ENCODE measurements at regions not wholly inside any gene's neighbourhood (a gene's known extent, or its start where the extent isn't known, plus 50 kb on each side); places are given as distances from the start of the nearest gene placed in this dataset.

GRCh38 chr3:66098436-66098835 lies 59.7 kb upstream of the MAGI1 start:
- Histone ChIP-seq H3K4me3 (ENCODE audit: low read depth, low read length) (no peak overlapping the region), H3K79me2 (ENCODE audit: control insufficient read depth, insufficient read depth, low read length, unreplicated experiment) (no peaks in the 10 kb centered on the region), H3K4me1 (ENCODE audit: control insufficient read depth, insufficient read depth, low read length, unreplicated experiment) (peaks cover 29% of the 10 kb centered on the region), H2AFZ (ENCODE audit: low read length, unreplicated experiment) (peak overlapping the region; percentile 72), H3K27me3 (ENCODE audit: insufficient read depth, low read length) (no peaks in the 10 kb centered on the region), H3K27ac (ENCODE audit: low read depth, low read length) (peak overlapping the region; percentile 24), H3K36me3 (ENCODE audit: insufficient read depth, low read length) (no peaks in the 10 kb centered on the region)

DNA sequence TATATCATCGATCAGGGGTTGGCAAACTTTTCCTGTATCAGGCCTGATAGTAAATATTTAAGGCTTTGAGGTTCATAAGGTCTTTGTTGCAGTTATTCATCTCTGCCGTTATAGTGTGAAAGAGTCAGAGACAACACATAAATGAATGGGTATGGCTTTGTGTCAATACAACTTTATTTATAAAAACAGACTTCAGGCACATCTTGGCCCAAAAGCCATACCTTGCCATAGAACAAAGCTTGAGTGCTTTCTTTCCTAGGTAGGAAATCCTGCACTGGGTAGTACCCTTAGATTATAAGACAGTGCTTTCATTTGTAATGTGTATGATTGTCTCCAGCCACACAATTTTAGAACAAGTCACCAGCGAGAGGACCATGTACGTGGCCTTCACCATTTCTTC lies 58.9 kb upstream of the MAGI1 start:
- Histone ChIP-seq H3K79me2 (ENCODE audit: control insufficient read depth, insufficient read depth, low read length, unreplicated experiment) (no peaks in the 10 kb centered on the region), H3K4me1 (ENCODE audit: control insufficient read depth, insufficient read depth, low read length, unreplicated experiment) (peaks cover 29% of the 10 kb centered on the region), H2AFZ (ENCODE audit: low read length, unreplicated experiment) (no peak overlapping the region), H3K27me3 (ENCODE audit: insufficient read depth, low read length) (no peaks in the 10 kb centered on the region), H3K4me3 (ENCODE audit: low read depth, low read length) (no peak overlapping the region), H3K36me3 (ENCODE audit: insufficient read depth, low read length) (no peaks in the 10 kb centered on the region), H3K27ac (ENCODE audit: low read depth, low read length) (peak overlapping the region; percentile 24; the same call in 1 of the 2 replicates)

DNA sequence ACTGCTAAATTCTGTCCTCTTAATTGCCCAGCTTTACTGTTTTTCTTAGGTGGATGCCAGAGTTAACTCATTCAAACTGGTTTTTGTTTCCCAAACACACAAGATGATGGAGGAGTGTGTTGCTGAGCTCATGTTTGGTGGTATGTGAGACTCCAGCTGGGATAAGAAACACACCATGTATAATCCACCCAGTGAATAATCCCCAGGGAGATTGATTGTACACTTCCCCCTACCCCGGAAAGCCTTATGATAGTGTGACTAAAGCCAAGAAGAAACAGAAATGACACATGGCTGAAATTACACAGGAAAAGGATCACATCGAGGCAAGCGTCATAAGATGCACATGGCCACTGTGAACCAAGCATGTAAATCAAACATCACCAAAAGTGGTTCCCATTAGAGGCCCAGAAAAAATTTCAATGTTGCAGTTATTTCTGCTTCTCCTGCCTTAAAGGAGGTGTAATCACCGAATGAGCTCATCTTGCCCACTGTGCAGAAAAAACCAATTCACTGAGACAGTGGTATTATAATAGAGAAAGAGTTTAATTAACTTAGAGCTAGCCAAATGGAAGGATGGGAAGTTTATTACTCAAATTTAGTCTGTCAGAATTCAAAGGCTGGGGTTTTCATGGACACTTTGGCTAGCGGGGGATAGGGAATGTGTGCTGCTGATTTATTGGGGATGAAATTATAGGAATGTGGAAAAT lies 56.7 kb upstream of the MAGI1 start:
- no peak overlapping the region for H3K4me3 ChIP-seq (ENCODE audit: low read depth, low read length)
- no peak overlapping the region for H2AFZ ChIP-seq (ENCODE audit: low read length, unreplicated experiment)
- peak overlapping the region; percentile 61 for H3K27ac ChIP-seq (ENCODE audit: low read depth, low read length)
- H3K79me2 ChIP-seq (ENCODE audit: control insufficient read depth, insufficient read depth, low read length, unreplicated experiment): no peaks in the 10 kb centered on the region
- H3K27me3 ChIP-seq (ENCODE audit: insufficient read depth, low read length): no peaks in the 10 kb centered on the region
- no peaks in the 10 kb centered on the region for H3K36me3 ChIP-seq (ENCODE audit: insufficient read depth, low read length)
- H3K4me1 ChIP-seq (ENCODE audit: control insufficient read depth, insufficient read depth, low read length, unreplicated experiment): peaks cover 29% of the 10 kb centered on the region

GRCh38 chr3:66093981-66094380 lies 55.3 kb upstream of the MAGI1 start:
- Histone ChIP-seq H3K79me2 (ENCODE audit: control insufficient read depth, insufficient read depth, low read length, unreplicated experiment) (no peaks in the 10 kb centered on the region), H3K36me3 (ENCODE audit: insufficient read depth, low read length) (no peaks in the 10 kb centered on the region), H3K4me3 (ENCODE audit: low read depth, low read length) (no peak overlapping the region), H2AFZ (ENCODE audit: low read length, unreplicated experiment) (no peak overlapping the region), H3K4me1 (ENCODE audit: control insufficient read depth, insufficient read depth, low read length, unreplicated experiment) (peaks cover 22% of the 10 kb centered on the region), H3K27ac (ENCODE audit: low read depth, low read length) (no peak overlapping the region), H3K27me3 (ENCODE audit: insufficient read depth, low read length) (no peaks in the 10 kb centered on the region)

- peak overlapping the region; percentile 12; the same call in 1 of the 2 replicates for H3K27ac ChIP-seq (ENCODE audit: low read depth, low read length)
- no peaks in the 10 kb centered on the region for H3K79me2 ChIP-seq (ENCODE audit: control insufficient read depth, insufficient read depth, low read length, unreplicated experiment)
- H2AFZ ChIP-seq (ENCODE audit: low read length, unreplicated experiment): peak overlapping the region; percentile 94
- H3K4me1 ChIP-seq (ENCODE audit: control insufficient read depth, insufficient read depth, low read length, unreplicated experiment): peaks cover 7% of the 10 kb centered on the region
- H3K27me3 ChIP-seq (ENCODE audit: insufficient read depth, low read length): no peaks in the 10 kb centered on the region
- peak overlapping the region; percentile 61 for H3K4me3 ChIP-seq (ENCODE audit: low read depth, low read length)
- H3K36me3 ChIP-seq (ENCODE audit: insufficient read depth, low read length): no peaks in the 10 kb centered on the region
Measured at GRCh38 chr3:66092175-66092995, 53.7 kb upstream of the MAGI1 start.
